WTC11 (cell line): ENCODE measurements at regions not wholly inside any gene's neighbourhood (a gene's known extent, or its start where the extent isn't known, plus 50 kb on each side); places are given as distances from the start of the nearest gene placed in this dataset.

Experiments used
- ATAC-seq: fragments of 200-7000 bp; cut with Tn5 transposase; 2 replicates; pipeline ENCODE4 v1.10.0; 2021; ENCODE audit warnings: mild to moderate bottlenecking, moderate library complexity
- CTCF ChIA-PET: fragments of 300-600 bp; sonication (Branson Sonifier 250); formaldehyde crosslinking; loops from one replicate; lab custom pipeline; 2021; ENCODE audit warnings: antibody characterized with exemption; lab: Charles Lee
- POLR2A ChIA-PET: fragments of 350-600 bp; sonication (Branson Sonifier 250); formaldehyde crosslinking; loops from one replicate; lab custom pipeline; 2021; ENCODE audit warnings: antibody characterized with exemption; lab: Charles Lee
- DNase-seq: peaks from one replicate; pipeline ENCODE4 v3.0.0; 2021; ENCODE audit warnings: low spot score
- H3K27ac Mint-ChIP-seq: 2 replicates; pipeline ENCODE4 v1.8.0; 2021; ENCODE audit warnings: mixed read lengths
- H3K27me3 Mint-ChIP-seq: 2 replicates; pipeline ENCODE4 v1.8.0; 2021; ENCODE audit warnings: low read depth, mild to moderate bottlenecking, moderate library complexity, mixed read lengths
- H3K36me3 Mint-ChIP-seq: 2 replicates; pipeline ENCODE4 v1.8.0; 2021; ENCODE audit warnings: mixed read lengths
- H3K4me1 Mint-ChIP-seq: 2 replicates; pipeline ENCODE4 v1.8.0; 2022; ENCODE audit warnings: mixed read lengths
- H3K4me3 Mint-ChIP-seq: 2 replicates; pipeline ENCODE4 v1.8.0; 2021; ENCODE audit warnings: mild to moderate bottlenecking, moderate library complexity, mixed read lengths
- H3K9me3 Mint-ChIP-seq: 2 replicates; pipeline ENCODE4 v1.8.0; 2021; ENCODE audit warnings: mixed read lengths
- ETV6 ChIP-seq: sonication (generic); formaldehyde crosslinking; IDR thresholded peaks from 2 replicates; pipeline ENCODE4 v1.8.1; 2022; ENCODE audit warnings: mild to moderate bottlenecking, missing genetic modification reagents
- FOXK1 ChIP-seq: sonication (generic); formaldehyde crosslinking; IDR thresholded peaks from 2 replicates; pipeline ENCODE4 v1.8.0; 2022; ENCODE audit warnings: mild to moderate bottlenecking, moderate library complexity, missing genetic modification reagents
- GTF2I ChIP-seq: fragments of 250-450 bp; sonication (Bioruptor Pico); conservative IDR thresholded peaks from 2 replicates; pipeline ENCODE4 v1.4.0; 2021; ENCODE audit warnings: mild to moderate bottlenecking
- MXD4 ChIP-seq: fragments of 250-450 bp; sonication (Bioruptor Pico); IDR thresholded peaks from 2 replicates; pipeline ENCODE4 v1.8.0; 2021; ENCODE audit warnings: mild to moderate bottlenecking, moderate library complexity, borderline replicate concordance
- OVOL2 ChIP-seq: fragments of 250-450 bp; sonication (Bioruptor Pico); IDR thresholded peaks from 2 replicates; pipeline ENCODE4 v1.9.0; 2021; ENCODE audit warnings: mild to moderate bottlenecking, borderline replicate concordance
- PRRX2 ChIP-seq: fragments of 250-450 bp; sonication (Bioruptor Pico); IDR thresholded peaks from 2 replicates; pipeline ENCODE4 v1.8.0; 2021; ENCODE audit warnings: mild to moderate bottlenecking
- SMAD3 ChIP-seq: sonication (generic); formaldehyde crosslinking; IDR thresholded peaks from 2 replicates; pipeline ENCODE4 v1.8.0; 2022; ENCODE audit warnings: missing genetic modification reagents, mild to moderate bottlenecking, borderline replicate concordance
- SMAD4 ChIP-seq: sonication (generic); formaldehyde crosslinking; IDR thresholded peaks from 2 replicates; pipeline ENCODE4 v1.8.0; 2022; ENCODE audit warnings: mild to moderate bottlenecking, missing genetic modification reagents
- SOX15 ChIP-seq: fragments of 250-450 bp; sonication (Bioruptor Pico); IDR thresholded peaks from 2 replicates; pipeline ENCODE4 v1.9.0; 2021; ENCODE audit warnings: mild to moderate bottlenecking
- ZNF138 ChIP-seq: sonication (generic); formaldehyde crosslinking; conservative IDR thresholded peaks from 2 replicates; pipeline ENCODE4 v1.8.1; 2022; ENCODE audit warnings: mild to moderate bottlenecking, moderate library complexity, missing genetic modification reagents
- ZNF219 ChIP-seq: sonication (generic); formaldehyde crosslinking; IDR thresholded peaks from 2 replicates; pipeline ENCODE4 v1.8.0; 2023; ENCODE audit warnings: missing genetic modification reagents, mild to moderate bottlenecking, borderline replicate concordance
- ZNF232 ChIP-seq: sonication (generic); formaldehyde crosslinking; IDR thresholded peaks from 2 replicates; pipeline ENCODE4 v1.8.0; 2022; ENCODE audit warnings: mild to moderate bottlenecking, missing genetic modification reagents
- ZNF416 ChIP-seq: fragments of 250-450 bp; sonication (Bioruptor Pico); IDR thresholded peaks from 2 replicates; pipeline ENCODE4 v1.9.0; 2021; ENCODE audit warnings: mild to moderate bottlenecking, inconsistent platforms
- ZNF671 ChIP-seq: fragments of 250-450 bp; sonication (Bioruptor Pico); IDR thresholded peaks from 2 replicates; pipeline ENCODE4 v1.8.0; 2021; ENCODE audit warnings: mild to moderate bottlenecking
- TF ChIP-seq, protein P1 (sequence below): fragments of 250-450 bp; sonication (Bioruptor Pico); IDR thresholded peaks from 2 replicates; pipeline ENCODE4 v2.1.2; 2022; ENCODE audit warnings: mild to moderate bottlenecking, moderate library complexity
- TF ChIP-seq, protein P2 (sequence below): fragments of 250-450 bp; sonication (Bioruptor Pico); IDR thresholded peaks from 2 replicates; pipeline ENCODE4 v1.8.0; 2021; ENCODE audit warnings: mild to moderate bottlenecking
- TF ChIP-seq, protein P3 (sequence below): sonication (generic); formaldehyde crosslinking; IDR thresholded peaks from 2 replicates; pipeline ENCODE4 v1.8.1; 2022; ENCODE audit warnings: low read depth, missing genetic modification reagents, borderline replicate concordance
- TF ChIP-seq, protein P4 (sequence below): sonication (generic); formaldehyde crosslinking; IDR thresholded peaks from 2 replicates; pipeline ENCODE4 v1.8.0; 2022; ENCODE audit warnings: mild to moderate bottlenecking, missing genetic modification reagents
- TF ChIP-seq, protein P5 (sequence below): fragments of 250-450 bp; sonication (Bioruptor Pico); IDR thresholded peaks from 2 replicates; pipeline ENCODE4 v1.9.0; 2021; ENCODE audit warnings: mild to moderate bottlenecking
- TF ChIP-seq, protein P6 (sequence below): fragments of 250-450 bp; sonication (Bioruptor Pico); IDR thresholded peaks from 2 replicates; pipeline ENCODE4 v1.9.0; 2021; ENCODE audit warnings: moderate library complexity, mild to moderate bottlenecking, inconsistent platforms, borderline replicate concordance
- TF ChIP-seq, protein P7 (sequence below): fragments of 200-600 bp; IDR thresholded peaks from 2 replicates; pipeline ENCODE4 v1.8.0; 2022; ENCODE audit warnings: antibody characterized with exemption
- TF ChIP-seq, protein P8 (sequence below): sonication (generic); formaldehyde crosslinking; IDR thresholded peaks from 2 replicates; pipeline ENCODE4 v1.8.0; 2022; ENCODE audit warnings: mild to moderate bottlenecking, missing genetic modification reagents
- TF ChIP-seq, protein P9 (sequence below): sonication (generic); formaldehyde crosslinking; IDR thresholded peaks from 2 replicates; pipeline ENCODE4 v1.8.1; 2022; ENCODE audit warnings: mild to moderate bottlenecking, missing genetic modification reagents, moderate library complexity, borderline replicate concordance

DNA sequence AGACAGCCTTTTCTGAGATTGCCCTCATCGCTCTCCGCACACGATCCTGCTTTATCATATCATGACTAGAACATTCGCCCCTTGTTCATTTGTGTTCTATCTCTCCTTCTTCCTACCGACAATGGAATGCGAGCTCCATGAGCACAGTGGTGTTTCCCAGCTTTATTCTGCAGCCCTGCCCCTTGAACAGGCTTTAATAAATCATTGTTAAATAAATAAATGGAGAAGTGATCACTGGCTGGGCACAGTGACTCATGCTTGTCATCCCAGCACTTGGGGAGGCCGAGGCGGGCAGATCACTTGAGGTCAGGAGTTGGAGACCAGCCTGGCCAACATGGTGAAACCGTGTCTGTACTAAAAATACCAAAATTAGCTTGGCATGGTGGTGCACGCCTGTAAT is 1063.3 kb upstream of the EEF2KMT start (continued):
- TF ChIP-seq SMAD3, result no peak
- no peak for TF ChIP-seq SOX15 (CRISPR knock-in tag)
- no peak for TF ChIP-seq SMAD4 (CRISPR knock-in tag)
- TF ChIP-seq, protein P1, sequence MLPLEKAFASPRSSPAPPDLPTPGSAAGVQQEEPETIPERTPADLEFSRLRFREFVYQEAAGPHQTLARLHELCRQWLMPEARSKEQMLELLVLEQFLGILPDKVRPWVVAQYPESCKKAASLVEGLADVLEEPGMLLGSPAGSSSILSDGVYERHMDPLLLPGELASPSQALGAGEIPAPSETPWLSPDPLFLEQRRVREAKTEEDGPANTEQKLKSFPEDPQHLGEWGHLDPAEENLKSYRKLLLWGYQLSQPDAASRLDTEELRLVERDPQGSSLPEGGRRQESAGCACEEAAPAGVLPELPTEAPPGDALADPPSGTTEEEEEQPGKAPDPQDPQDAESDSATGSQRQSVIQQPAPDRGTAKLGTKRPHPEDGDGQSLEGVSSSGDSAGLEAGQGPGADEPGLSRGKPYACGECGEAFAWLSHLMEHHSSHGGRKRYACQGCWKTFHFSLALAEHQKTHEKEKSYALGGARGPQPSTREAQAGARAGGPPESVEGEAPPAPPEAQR (CRISPR knock-in tag), result no peak
- TF ChIP-seq FOXK1 (CRISPR knock-in tag), result no peak
- TF ChIP-seq, protein P2, sequence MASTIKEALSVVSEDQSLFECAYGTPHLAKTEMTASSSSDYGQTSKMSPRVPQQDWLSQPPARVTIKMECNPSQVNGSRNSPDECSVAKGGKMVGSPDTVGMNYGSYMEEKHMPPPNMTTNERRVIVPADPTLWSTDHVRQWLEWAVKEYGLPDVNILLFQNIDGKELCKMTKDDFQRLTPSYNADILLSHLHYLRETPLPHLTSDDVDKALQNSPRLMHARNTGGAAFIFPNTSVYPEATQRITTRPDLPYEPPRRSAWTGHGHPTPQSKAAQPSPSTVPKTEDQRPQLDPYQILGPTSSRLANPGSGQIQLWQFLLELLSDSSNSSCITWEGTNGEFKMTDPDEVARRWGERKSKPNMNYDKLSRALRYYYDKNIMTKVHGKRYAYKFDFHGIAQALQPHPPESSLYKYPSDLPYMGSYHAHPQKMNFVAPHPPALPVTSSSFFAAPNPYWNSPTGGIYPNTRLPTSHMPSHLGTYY (CRISPR knock-in tag), result no peak
- TF ChIP-seq MXD4 (CRISPR knock-in tag), result no peak
- TF ChIP-seq, protein P3, sequence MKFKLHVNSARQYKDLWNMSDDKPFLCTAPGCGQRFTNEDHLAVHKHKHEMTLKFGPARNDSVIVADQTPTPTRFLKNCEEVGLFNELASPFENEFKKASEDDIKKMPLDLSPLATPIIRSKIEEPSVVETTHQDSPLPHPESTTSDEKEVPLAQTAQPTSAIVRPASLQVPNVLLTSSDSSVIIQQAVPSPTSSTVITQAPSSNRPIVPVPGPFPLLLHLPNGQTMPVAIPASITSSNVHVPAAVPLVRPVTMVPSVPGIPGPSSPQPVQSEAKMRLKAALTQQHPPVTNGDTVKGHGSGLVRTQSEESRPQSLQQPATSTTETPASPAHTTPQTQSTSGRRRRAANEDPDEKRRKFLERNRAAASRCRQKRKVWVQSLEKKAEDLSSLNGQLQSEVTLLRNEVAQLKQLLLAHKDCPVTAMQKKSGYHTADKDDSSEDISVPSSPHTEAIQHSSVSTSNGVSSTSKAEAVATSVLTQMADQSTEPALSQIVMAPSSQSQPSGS, result no peak
- no peak for TF ChIP-seq ZNF416 (CRISPR knock-in tag)
- TF ChIP-seq, protein P4, sequence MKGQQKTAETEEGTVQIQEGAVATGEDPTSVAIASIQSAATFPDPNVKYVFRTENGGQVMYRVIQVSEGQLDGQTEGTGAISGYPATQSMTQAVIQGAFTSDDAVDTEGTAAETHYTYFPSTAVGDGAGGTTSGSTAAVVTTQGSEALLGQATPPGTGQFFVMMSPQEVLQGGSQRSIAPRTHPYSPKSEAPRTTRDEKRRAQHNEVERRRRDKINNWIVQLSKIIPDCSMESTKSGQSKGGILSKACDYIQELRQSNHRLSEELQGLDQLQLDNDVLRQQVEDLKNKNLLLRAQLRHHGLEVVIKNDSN (CRISPR knock-in tag), result no peak
- TF ChIP-seq, protein P5, sequence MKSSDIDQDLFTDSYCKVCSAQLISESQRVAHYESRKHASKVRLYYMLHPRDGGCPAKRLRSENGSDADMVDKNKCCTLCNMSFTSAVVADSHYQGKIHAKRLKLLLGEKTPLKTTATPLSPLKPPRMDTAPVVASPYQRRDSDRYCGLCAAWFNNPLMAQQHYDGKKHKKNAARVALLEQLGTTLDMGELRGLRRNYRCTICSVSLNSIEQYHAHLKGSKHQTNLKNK (CRISPR knock-in tag), result no peak
- TF ChIP-seq, all 79 proteins: peak for 0

DNA sequence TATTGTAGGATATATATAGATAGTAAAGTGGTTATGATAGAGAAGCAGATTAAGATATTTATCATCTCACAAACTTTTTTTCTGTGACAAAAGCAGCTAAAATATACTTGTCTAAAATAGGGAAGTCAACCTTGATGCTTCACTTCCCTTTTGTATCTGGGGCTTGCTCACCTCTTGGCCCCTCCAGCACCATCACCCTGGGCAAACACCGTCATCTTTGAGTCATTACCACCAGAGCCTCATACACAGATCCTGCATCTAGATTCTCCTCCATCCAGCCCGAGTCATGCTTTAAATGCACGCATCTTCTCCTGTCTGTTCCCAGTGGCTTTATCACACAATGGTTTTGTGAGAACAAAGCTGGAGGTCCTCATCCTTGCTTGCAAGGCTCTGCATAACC is 1062.7 kb upstream of the EEF2KMT start:
- DNase-seq (no peak), ATAC-seq (no peak)
- POLR2A ChIA-PET, result no interaction called here

DNA sequence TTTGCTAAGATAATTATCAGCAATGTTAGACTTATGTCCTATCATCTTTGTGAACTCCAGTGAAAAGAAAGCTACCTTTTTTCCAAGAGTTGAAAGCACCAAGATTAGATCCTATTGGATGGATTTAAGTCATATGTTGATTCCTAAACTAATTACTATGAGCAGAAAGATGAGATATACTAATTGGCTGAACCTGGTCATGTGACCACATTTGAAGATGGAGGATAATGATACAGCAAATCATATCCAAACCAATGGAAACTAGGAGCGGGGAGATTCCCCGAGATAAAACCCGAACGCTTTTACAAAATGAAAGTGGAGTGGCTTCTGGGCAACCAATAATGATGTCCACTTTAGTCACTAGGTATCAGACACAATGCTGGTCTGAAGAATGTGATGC is 1060.2 kb upstream of the EEF2KMT start:
- ATAC-seq (no peak), DNase-seq (no peak)
- ChIA-PET POLR2A (no interaction called here), CTCF (no interaction called here)
- peaks cover 75% of the 10 kb centered on the region for H3K9me3 Mint-ChIP-seq
- no peak overlapping the region for H3K27ac Mint-ChIP-seq
- peaks cover 5% of the 10 kb centered on the region for H3K27me3 Mint-ChIP-seq
- H3K4me1 Mint-ChIP-seq, result no peaks in the 10 kb centered on the region
- no peak overlapping the region for H3K4me3 Mint-ChIP-seq
- H3K36me3 Mint-ChIP-seq, result peaks cover 60% of the 10 kb centered on the region
- TF ChIP-seq, protein P3, result no peak
- TF ChIP-seq ETV6 (no peak), OVOL2 (CRISPR knock-in tag) (no peak), ZNF232 (CRISPR knock-in tag) (no peak), ZNF138 (CRISPR knock-in tag) (no peak), ZNF671 (CRISPR knock-in tag) (no peak), ZNF219 (CRISPR knock-in tag) (no peak)
- TF ChIP-seq, protein P6, sequence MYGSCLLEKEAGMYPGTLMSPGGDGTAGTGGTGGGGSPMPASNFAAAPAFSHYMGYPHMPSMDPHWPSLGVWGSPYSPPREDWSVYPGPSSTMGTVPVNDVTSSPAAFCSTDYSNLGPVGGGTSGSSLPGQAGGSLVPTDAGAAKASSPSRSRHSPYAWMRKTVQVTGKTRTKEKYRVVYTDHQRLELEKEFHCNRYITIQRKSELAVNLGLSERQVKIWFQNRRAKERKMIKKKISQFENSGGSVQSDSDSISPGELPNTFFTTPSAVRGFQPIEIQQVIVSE (CRISPR knock-in tag), result no peak
- TF ChIP-seq, protein P7, sequence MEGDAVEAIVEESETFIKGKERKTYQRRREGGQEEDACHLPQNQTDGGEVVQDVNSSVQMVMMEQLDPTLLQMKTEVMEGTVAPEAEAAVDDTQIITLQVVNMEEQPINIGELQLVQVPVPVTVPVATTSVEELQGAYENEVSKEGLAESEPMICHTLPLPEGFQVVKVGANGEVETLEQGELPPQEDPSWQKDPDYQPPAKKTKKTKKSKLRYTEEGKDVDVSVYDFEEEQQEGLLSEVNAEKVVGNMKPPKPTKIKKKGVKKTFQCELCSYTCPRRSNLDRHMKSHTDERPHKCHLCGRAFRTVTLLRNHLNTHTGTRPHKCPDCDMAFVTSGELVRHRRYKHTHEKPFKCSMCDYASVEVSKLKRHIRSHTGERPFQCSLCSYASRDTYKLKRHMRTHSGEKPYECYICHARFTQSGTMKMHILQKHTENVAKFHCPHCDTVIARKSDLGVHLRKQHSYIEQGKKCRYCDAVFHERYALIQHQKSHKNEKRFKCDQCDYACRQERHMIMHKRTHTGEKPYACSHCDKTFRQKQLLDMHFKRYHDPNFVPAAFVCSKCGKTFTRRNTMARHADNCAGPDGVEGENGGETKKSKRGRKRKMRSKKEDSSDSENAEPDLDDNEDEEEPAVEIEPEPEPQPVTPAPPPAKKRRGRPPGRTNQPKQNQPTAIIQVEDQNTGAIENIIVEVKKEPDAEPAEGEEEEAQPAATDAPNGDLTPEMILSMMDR, result no peak

More for the DNA sequence above, 1062.7 kb upstream of the EEF2KMT start:
- Mint-ChIP-seq H3K27ac (no peak overlapping the region), H3K4me3 (no peak overlapping the region), H3K27me3 (peaks cover 7% of the 10 kb centered on the region), H3K4me1 (no peaks in the 10 kb centered on the region), H3K9me3 (peaks cover 76% of the 10 kb centered on the region), H3K36me3 (peaks cover 57% of the 10 kb centered on the region)
- CTCF ChIA-PET, result no interaction called here
- no peak for TF ChIP-seq FOXK1 (CRISPR knock-in tag)
- TF ChIP-seq, protein P6 (CRISPR knock-in tag), result no peak
- TF ChIP-seq PRRX2 (CRISPR knock-in tag), result no peak
- TF ChIP-seq GTF2I (CRISPR knock-in tag), result no peak
- TF ChIP-seq ZNF232 (CRISPR knock-in tag), result no peak
- TF ChIP-seq, protein P8, sequence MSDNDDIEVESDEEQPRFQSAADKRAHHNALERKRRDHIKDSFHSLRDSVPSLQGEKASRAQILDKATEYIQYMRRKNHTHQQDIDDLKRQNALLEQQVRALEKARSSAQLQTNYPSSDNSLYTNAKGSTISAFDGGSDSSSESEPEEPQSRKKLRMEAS (CRISPR knock-in tag), result no peak
- TF ChIP-seq, protein P9, sequence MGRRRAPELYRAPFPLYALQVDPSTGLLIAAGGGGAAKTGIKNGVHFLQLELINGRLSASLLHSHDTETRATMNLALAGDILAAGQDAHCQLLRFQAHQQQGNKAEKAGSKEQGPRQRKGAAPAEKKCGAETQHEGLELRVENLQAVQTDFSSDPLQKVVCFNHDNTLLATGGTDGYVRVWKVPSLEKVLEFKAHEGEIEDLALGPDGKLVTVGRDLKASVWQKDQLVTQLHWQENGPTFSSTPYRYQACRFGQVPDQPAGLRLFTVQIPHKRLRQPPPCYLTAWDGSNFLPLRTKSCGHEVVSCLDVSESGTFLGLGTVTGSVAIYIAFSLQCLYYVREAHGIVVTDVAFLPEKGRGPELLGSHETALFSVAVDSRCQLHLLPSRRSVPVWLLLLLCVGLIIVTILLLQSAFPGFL, result no peak
- TF ChIP-seq, all 79 proteins: peak for 0
